Small intestine (tissue), 7 donors: ENCODE measurements at regions not wholly inside any gene's neighbourhood (a gene's known extent, or its start where the extent isn't known, plus 50 kb on each side); places are given as distances from the start of the nearest gene placed in this dataset.
A peak's percentile ranks its signal among the peaks of the same experiment; 100 is the strongest.

Experiments used
- DNase-seq, 2 donors: peaks; one replicate each; pipeline versions ENCODE4 v3.0.0 to v3.0.0-alpha.2; 2013
- FAIRE-seq: peaks from 2 replicates; lab custom pipeline; 2012; peaks lifted over from hg19 to GRCh38; lab: Jason Lieb, UNC
- H3K27ac ChIP-seq, 3 donors: one replicate each; pipeline ENCODE4 v1.5.1; 2013; ENCODE audit warnings: low read length in 2 of 3, mild to moderate bottlenecking in 2 of 3, control low read depth in 1 of 3, inconsistent platforms in 1 of 3, low read depth in 1 of 3, moderate library complexity in 1 of 3
- H3K27me3 ChIP-seq, 3 donors: one replicate each; pipeline ENCODE4 v1.6.1; 2013; ENCODE audit warnings: low read length in 3 of 3, inconsistent platforms in 1 of 3; ENCODE audit not compliant: control insufficient read depth in 3 of 3, insufficient read depth in 3 of 3
- H3K36me3 ChIP-seq, 3 donors: one replicate each; pipeline ENCODE4 v1.6.1; 2013; ENCODE audit warnings: low read length in 3 of 3, inconsistent platforms in 1 of 3, low read depth in 1 of 3, mild to moderate bottlenecking in 1 of 3, moderate library complexity in 1 of 3; ENCODE audit not compliant: control insufficient read depth in 3 of 3, insufficient read depth in 2 of 3
- H3K4me1 ChIP-seq, 3 donors: one replicate each; pipeline ENCODE4 v1.6.1; 2013; ENCODE audit warnings: low read length in 2 of 3, inconsistent platforms in 1 of 3, low read depth in 1 of 3, mild to moderate bottlenecking in 1 of 3, moderate library complexity in 1 of 3; ENCODE audit not compliant: control insufficient read depth in 3 of 3, insufficient read depth in 2 of 3
- H3K4me3 ChIP-seq, 3 donors: one replicate each; pipeline ENCODE4 v1.5.1; 2013; ENCODE audit warnings: low read length in 3 of 3, control low read depth in 1 of 3, inconsistent platforms in 1 of 3, low read depth in 1 of 3, mild to moderate bottlenecking in 1 of 3, moderate library complexity in 1 of 3
- H3K9me3 ChIP-seq, 2 donors: one replicate each; pipeline ENCODE4 v1.6.1; 2013; ENCODE audit warnings: low read depth in 1 of 2, low read length in 1 of 2; ENCODE audit not compliant: control insufficient read depth in 2 of 2, insufficient read depth in 1 of 2
- WGBS, 3 donors: extraction: QIAGEN DNeasy Blood & Tissue Kit; methylation state at CpG; one replicate each; pipeline ENCODE4 v1.1.7; 2013; 5-methylcytosine and 5-hydroxymethylcytosine counted together
- donor health status: healthy with polysubstance abuse.
- donor health status: control.
- donor health status: control.
- donor health status: Bipolar disorder and iron deficiency.
- donor health status: healthy.

DNA sequence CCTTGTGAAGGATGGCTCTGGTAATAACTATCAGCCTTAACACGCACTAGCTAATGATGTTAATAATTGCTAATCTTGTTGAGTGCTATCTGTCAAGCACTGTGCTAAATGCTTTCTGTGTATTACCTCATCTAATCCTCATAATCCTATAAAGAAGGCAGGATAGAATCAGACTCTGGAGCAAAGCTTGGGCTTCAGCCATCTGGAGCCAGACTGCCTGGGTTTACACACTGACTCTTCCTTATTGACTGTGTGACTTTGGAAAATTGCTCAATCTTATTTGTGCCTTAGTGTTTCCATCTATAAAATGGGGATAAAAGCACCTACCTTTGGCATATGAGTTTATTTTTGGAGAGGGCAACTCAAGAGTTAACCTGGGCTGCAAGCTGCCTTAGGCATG, 216.1 kb downstream of the NUF2 start:
- FAIRE-seq, result no peak
- no peak for DNase-seq
- 70 to 91% (median 81%) methylated on average over 1 of the region's 1 CpG for WGBS, 3 donors
- H3K27me3 ChIP-seq, result no peaks in the 10 kb centered on the region
- no peak overlapping the region for H3K4me3 ChIP-seq
- no peaks in the 10 kb centered on the region for H3K9me3 ChIP-seq
- no peaks in the 10 kb centered on the region for H3K36me3 ChIP-seq
- H3K4me1 ChIP-seq, result no peaks in the 10 kb centered on the region
- no peak overlapping the region for H3K27ac ChIP-seq

DNA sequence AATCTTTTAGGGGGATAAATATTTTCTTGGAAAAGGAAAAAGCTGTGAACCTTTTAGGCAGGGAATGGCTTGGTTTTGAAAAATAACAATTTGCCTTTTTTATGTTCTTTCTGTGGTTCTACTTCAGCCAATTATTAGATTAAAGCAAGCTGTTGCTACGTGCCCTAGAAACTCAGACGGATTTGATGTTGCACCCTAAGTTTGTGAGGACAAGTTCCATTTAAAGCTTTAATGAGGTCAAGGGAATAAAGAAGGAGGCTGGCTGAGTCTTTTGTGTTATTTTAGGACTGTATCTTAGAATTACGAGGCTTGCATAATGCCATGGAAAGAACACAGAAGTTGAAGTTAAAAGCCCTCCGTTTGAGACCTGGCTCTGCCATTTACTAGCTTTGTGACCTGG, 216.9 kb downstream of the NUF2 start:
- WGBS, 3 donors, result 59 to 81% (median 74%) methylated on average over 4 of the region's 4 CpGs
- FAIRE-seq, result no peak
- H3K9me3 ChIP-seq, result no peaks in the 10 kb centered on the region
- DNase-seq, result no peak
- no peak overlapping the region for H3K4me3 ChIP-seq
- no peaks in the 10 kb centered on the region for H3K4me1 ChIP-seq
- no peaks in the 10 kb centered on the region for H3K27me3 ChIP-seq
- H3K36me3 ChIP-seq, result no peaks in the 10 kb centered on the region
- H3K27ac ChIP-seq, result no peak overlapping the region

DNA sequence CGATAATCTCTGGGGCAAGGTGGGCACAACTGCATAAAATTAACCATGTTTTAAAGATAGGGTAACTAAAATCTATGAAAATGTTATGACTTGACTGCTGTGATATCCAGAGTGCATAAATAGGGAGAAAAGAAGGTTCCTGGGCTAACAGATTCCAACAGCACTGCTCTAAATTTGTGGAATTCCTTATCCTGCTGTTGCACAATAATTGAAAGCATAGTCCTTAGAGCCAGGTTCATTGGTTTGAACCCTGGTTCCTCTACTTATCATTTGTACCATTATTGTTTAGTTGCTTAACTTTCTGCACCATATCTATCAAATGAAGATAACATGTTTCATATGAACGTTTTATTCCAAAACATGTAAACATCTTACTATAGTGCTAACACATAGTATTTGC, 219.0 kb downstream of the NUF2 start:
- no peaks in the 10 kb centered on the region for H3K9me3 ChIP-seq
- H3K4me1 ChIP-seq, result no peaks in the 10 kb centered on the region
- H3K4me3 ChIP-seq, result no peak overlapping the region
- no peaks in the 10 kb centered on the region for H3K27me3 ChIP-seq
- no peak overlapping the region for H3K27ac ChIP-seq
- no peak for FAIRE-seq
- no peaks in the 10 kb centered on the region for H3K36me3 ChIP-seq
- DNase-seq, result no peak
- WGBS, 3 donors, result 41 to 66% (median 61%) methylated on average over 2 of the region's 2 CpGs

DNA sequence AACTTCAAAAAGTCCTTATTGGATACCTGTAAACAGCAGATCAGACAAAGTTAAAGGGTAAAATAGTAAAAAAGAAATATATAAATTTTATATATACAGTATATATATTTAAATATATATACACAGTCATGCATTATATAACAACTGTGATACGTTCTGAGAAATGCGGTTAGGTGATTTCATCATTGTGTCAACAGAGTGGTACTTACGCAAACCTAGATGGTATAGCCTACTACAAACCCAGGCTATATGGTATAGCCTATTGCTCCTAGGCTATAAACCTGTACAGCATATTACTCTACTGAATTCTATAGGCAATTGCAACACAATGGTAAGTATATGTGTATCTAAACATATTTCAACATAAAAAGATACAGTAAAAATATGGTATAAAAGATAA, 222.7 kb downstream of the NUF2 start:
- H3K27me3 ChIP-seq, result no peaks in the 10 kb centered on the region
- no peak for DNase-seq
- H3K27ac ChIP-seq, result no peak overlapping the region
- no peaks in the 10 kb centered on the region for H3K4me1 ChIP-seq
- no peaks in the 10 kb centered on the region for H3K36me3 ChIP-seq
- H3K9me3 ChIP-seq, result no peaks in the 10 kb centered on the region
- 92 to 95% (median 92%) methylated on average over 3 of the region's 3 CpGs for WGBS, 3 donors
- no peak for FAIRE-seq
- H3K4me3 ChIP-seq, result no peak overlapping the region

DNA sequence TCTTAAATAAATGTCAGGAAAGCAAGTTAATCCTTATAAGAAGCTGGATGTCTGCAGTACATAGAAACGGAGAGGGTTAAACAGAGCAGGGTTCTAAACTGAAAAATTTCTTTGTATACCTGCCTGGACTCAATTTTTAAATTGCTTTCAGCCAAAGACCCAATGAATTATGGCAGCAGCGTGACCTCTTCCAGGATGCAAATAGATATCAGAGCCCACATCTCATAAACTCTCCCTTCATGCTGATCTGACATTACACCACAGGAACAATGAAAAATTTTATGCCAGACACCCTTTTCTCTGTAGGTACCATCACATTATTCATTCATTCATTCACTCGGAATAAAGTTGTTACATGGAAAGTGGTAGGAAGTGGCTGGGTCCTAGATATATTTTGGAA, 236.4 kb downstream of the NUF2 start:
- H3K27me3 ChIP-seq, result no peaks in the 10 kb centered on the region
- H3K4me3 ChIP-seq, result no peak overlapping the region
- FAIRE-seq (no peak), DNase-seq (no peak)
- no peak overlapping the region for H3K27ac ChIP-seq
- H3K4me1 ChIP-seq, result no peaks in the 10 kb centered on the region
- H3K36me3 ChIP-seq, result no peaks in the 10 kb centered on the region
- 78 to 85% (median 82%) methylated on average over 3 of the region's 3 CpGs for WGBS, 3 donors
- H3K9me3 ChIP-seq, result no peaks in the 10 kb centered on the region

DNA sequence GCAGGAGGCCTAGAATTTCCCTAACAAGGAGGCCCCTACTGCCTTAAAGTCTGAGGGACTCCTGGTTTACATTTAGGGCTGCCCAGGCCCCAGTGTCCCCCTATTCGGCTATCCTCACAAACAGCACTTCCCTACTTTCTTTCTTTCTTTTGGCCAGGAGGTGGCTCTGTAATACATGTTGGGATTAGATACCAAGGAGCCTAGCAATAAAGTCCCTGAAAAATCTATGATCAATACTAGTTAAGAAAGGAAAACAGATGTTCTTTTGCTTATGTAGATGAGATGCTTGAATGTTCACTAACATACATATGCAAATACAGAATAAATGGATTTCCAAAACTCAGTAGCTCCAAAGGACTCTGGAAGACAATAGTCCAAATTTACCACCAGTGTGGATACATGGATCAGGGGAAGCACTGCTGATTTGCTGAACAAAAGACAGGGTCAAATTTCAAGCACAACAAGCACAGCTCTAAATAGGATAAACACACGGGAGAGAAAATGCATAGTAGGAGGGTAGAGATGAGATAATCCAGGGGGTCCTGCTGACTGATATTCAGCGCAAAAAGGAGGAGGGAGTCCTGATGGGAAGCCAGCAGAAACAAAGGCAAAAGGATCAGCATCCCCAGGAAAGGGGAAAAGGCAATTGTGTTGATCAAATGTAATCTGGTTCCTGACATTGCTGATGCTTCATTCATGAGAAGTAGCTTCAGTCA, 240.0 kb downstream of the NUF2 start:
- H3K36me3 ChIP-seq, result no peaks in the 10 kb centered on the region
- H3K4me3 ChIP-seq, result no peak overlapping the region
- no peaks in the 10 kb centered on the region for H3K27me3 ChIP-seq
- no peak overlapping the region for H3K27ac ChIP-seq
- FAIRE-seq (no peak), DNase-seq (peak; percentile 13 to 20)
- 44 to 48% (median 45%) methylated on average over 3 of the region's 3 CpGs for WGBS, 3 donors
- no peaks in the 10 kb centered on the region for H3K9me3 ChIP-seq
- H3K4me1 ChIP-seq, result no peaks in the 10 kb centered on the region

DNA sequence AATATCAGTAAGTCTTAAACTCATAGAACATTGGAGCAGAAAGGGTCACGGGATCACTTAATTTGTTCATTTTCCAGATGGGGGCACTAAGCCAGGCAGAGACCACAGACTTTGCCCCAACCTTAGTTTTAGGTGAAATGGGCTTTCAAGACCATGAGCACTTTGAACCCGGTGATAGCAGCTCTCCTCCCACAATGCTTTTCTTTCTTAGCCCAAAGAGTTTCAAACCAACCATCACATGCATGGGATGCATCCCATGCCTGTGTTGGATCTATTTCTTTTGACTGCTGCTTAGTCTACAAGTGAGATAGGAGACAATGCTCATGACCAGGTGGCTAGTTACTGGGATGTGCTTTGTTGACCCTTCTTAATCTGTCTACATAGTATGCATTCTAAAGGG, 240.6 kb downstream of the NUF2 start:
- H3K4me3 ChIP-seq, result no peak overlapping the region
- H3K27me3 ChIP-seq, result no peaks in the 10 kb centered on the region
- 77 to 86% (median 78%) methylated on average over 2 of the region's 2 CpGs for WGBS, 3 donors
- H3K4me1 ChIP-seq, result no peaks in the 10 kb centered on the region
- FAIRE-seq (no peak), DNase-seq (no peak)
- no peaks in the 10 kb centered on the region for H3K36me3 ChIP-seq
- no peak overlapping the region for H3K27ac ChIP-seq
- H3K9me3 ChIP-seq, result no peaks in the 10 kb centered on the region

DNA sequence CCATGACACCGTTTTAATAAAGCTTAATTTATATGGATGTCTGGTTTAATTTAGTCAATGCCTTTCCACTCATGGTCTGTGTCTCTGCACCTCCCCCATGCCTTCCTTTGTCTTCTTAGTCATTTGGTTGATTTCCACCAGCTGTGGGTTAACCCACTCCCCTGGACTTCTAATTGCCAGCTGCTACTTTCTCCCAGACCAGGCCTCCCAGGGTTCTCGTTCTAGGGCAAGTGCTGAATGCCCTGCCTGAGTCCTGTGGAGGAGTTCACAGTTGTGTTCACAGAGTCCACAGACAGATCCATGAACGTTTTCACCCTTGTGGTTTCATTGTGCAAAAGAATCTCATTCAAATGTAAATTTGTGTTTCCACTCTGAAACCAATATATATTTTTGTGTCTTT, 243.4 kb downstream of the NUF2 start:
- WGBS, 3 donors, result 61 to 63% (median 63%) methylated on average over 3 of the region's 3 CpGs
- no peak for DNase-seq
- H3K9me3 ChIP-seq, result no peaks in the 10 kb centered on the region
- no peak for FAIRE-seq
- no peaks in the 10 kb centered on the region for H3K4me1 ChIP-seq
- H3K27ac ChIP-seq, result no peak overlapping the region
- H3K4me3 ChIP-seq, result no peak overlapping the region
- H3K36me3 ChIP-seq, result no peaks in the 10 kb centered on the region
- no peaks in the 10 kb centered on the region for H3K27me3 ChIP-seq

DNA sequence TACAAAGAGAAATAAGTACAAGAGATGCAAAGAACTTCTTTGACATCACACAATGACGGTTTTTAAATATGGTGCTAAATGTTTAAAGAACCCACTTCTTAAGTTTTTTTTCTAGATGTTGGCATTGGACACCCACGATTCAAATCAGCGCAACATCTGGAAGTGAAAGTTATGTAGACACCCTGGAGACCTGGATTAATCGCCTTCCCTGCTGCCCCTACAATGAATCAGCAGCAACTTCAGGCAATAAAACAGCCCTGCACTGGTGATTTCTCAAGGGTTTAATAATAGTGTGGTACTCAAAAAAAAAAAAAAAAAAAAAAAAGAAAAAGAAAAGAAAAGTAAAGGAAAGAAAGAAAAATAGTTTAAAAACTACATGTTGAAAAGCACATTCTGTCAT, 248.3 kb downstream of the NUF2 start:
- H3K27me3 ChIP-seq, result no peaks in the 10 kb centered on the region
- DNase-seq, result no peak
- WGBS, 3 donors, result 70 to 80% (median 74%) methylated on average over 4 of the region's 4 CpGs
- no peak for FAIRE-seq
- no peak overlapping the region for H3K4me3 ChIP-seq
- H3K36me3 ChIP-seq, result no peaks in the 10 kb centered on the region
- H3K9me3 ChIP-seq, result no peaks in the 10 kb centered on the region
- H3K27ac ChIP-seq, result no peak overlapping the region
- no peaks in the 10 kb centered on the region for H3K4me1 ChIP-seq
